GM12891 (cell line): ENCODE measurements at regions not wholly inside any gene's neighbourhood (a gene's known extent, or its start where the extent isn't known, plus 50 kb on each side); places are given as distances from the start of the nearest gene placed in this dataset.

Source experiments
- POLR2A ChIP-seq: IDR thresholded peaks from 2 replicates; pipeline ENCODE4 v1.6.1; 2011; ENCODE audit warnings: low read depth, low read length, control low read depth
- POLR2AphosphoS5 ChIP-seq: IDR thresholded peaks from 2 replicates; pipeline ENCODE4 v1.6.1; 2011; ENCODE audit warnings: low read depth, low read length, control low read depth
- SPI1 ChIP-seq: IDR thresholded peaks from 2 replicates; pipeline ENCODE4 v1.6.1; 2011; ENCODE audit warnings: low read depth, low read length, control low read depth
- TAF1 ChIP-seq: IDR thresholded peaks from 2 replicates; pipeline ENCODE4 v1.6.1; 2011; ENCODE audit warnings: low read depth, low read length, control low read depth

DNA sequence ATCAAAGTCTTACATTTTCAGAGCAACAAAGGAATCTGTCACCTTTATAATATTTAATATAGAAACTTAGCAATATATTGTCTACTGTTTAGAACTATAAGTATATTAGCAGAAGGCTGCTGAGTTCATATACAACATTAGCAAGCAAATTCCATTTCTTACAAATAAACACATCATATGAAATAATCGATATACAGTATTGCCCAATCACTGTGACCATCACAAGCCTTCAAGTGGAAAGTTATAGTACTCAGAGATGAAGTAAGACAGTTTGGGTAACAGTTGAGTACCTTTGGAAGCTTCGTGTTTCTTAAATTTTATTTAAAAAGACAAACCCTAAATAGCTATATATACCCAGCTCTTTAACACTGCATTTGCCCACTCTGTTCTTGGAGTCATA, 135.2 kb upstream of the IRX1 start:
- no peak for TF ChIP-seq POLR2AphosphoS5
- no peak for TF ChIP-seq POLR2A
- no peak for TF ChIP-seq TAF1
- TF ChIP-seq SPI1 = no peak
